Non-pigmented ciliary epithelial cell (primary cell): ENCODE measurements at regions not wholly inside any gene's neighbourhood (a gene's known extent, or its start where the extent isn't known, plus 50 kb on each side); places are given as distances from the start of the nearest gene placed in this dataset.

Experiments used
- DNase-seq: peaks from one replicate; pipeline ENCODE4 v3.0.0-alpha.2; 2010; ENCODE audit warnings: low read depth

DNA sequence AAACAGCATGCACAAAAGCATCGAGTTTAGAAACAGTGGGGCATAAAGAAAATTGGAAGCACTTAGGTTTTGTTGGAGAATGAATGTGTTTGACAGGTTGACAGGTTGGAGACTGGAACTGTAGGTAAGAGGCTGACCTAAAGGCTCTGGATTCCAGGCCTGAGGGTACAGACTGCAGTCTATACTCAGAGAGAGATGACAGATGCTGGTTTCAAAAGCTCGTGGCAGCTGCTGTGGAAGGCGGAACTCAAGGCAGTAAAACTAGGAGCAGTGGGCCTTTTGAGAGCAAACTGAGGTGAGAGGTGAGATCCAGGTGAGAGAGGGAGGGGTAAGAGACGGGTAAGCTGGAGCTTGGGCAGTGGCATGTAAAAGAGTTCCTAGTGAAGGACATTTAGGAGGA lies 415.2 kb downstream of the TRIML1 start:
- no peak for DNase-seq

DNA sequence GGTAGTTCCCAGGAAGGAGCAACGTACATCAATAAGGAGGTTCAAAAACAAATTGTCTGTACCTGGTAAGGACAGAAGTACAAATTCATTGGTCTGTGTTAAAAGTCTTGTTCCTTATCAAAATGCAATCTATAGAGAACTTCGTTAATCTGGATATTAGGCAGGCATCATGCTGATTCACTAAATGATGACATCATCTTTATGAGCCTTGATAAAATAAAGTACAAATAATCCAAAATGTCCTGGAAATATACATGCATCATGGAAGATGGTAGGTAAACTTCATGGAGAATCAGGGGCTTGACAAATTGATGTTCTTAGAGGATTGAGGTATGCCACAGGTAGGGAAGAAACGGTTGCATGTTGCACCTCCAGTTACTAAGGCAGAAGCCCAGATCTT lies 433.9 kb downstream of the TRIML1 start:
- DNase-seq: no peak

DNA sequence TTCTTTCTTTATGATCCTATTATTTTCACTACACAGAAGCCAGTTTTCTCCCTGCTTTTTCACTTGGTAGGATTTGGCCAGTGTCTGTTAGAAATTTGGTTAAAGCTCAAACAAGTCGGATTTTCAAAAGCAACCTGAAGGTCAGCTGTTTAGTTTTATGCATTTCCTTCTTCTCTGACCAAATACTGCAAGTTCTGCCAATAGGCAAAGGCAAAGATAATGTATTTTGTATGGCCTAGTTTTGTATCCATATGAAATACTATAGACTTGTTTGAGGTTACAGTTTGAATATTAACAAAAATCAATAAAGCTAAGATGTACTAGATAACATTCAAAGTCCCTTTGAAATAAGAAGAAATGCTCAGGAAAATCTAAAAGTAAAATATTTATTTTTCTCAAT lies 439.4 kb downstream of the TRIML1 start:
- DNase-seq: no peak

DNA sequence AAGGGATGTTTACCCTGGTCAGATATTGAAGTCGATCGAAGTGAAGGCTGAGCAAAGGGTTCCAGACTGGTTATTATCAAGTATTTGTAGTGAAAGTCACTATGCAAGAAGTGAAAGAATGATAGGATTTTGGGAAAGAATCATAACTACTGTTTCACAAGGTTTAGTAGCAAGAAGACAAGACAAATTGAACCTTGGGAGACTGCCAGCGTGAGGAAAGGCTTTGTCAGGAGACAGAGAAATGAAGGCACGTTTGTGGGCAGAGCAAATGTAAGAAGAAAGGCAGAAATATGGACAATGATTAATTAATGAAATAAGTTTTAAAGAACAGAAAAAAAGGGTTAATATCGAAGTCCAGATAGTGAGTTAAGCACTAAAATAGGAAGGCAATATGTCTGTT lies 456.8 kb downstream of the TRIML1 start:
- DNase-seq: no peak

DNA sequence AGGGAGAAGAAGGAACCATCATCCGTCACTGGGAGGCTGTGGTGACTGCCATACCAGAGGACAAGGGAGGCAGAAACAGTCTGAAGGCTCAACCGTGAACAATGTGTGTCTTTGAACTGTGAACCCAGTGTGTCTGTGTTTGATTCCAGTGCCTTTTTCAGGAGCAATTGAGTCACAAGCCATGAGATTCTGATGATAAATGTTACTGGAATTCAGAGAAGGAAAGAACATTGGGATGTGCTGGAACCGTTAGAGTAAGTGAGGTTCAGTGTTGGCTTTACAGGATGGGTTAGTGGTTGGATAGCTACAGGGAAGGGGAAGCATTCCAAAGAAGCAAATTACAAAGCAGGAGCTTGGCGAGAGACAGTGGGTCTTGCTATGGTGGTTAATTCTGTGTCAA lies 464.4 kb downstream of the TRIML1 start:
- no peak for DNase-seq

DNA sequence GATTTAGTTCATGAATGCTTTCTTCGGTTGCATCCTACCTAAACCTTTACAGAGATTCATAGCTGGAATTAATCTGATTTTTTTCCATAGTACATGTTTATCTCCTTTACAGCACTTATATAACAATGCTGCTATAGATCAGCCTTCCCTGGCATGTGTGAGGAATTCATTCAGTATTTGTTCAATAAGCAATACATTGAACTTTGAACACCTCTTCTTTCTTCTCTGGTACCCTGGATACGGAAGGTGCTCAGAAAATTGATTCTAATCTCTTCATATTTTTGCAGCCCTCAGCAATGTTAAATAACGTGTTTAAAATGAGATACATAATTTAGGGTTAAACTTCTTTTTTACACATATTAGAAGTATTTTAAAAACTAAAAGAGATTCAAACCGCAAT lies 467.4 kb downstream of the TRIML1 start:
- DNase-seq: no peak

DNA sequence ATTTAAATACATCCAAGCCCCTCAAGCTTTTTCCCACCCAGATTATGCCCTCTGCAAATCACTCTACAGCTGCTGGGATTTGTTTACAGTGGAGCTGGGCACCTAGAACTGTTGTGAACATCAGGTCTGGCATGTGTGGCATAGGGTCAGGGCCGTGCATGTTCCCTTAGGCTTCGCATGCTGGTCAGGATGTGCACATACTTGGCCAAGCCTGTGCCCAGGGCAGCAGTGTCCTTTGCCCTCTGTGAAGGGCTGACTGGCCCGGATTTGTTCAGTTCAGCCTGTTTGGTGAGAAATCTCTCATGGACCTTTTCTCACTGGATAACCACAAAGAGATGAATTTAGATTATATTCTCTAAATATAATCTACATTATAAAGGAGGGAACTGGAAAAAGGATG lies 471.9 kb downstream of the TRIML1 start:
- no peak for DNase-seq

DNA sequence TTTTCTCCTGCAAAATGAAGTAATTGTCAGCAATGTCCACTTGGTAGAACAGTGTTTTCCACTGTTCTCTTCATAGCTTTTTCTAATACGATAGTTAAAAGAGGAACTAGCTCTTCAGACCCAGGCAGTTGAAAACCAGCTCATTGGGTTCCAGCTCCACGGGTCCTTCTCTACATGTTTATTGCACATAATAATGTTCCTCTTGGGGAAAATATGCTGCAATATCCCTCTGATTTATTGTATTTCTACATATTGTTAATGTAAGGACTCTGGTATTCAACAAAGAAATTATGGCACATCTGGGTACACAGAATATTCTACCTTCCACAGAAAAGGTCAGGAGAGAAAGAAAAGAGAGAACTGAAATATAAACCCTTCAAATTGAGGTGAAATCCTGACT lies 473.4 kb downstream of the TRIML1 start:
- DNase-seq: no peak

DNA sequence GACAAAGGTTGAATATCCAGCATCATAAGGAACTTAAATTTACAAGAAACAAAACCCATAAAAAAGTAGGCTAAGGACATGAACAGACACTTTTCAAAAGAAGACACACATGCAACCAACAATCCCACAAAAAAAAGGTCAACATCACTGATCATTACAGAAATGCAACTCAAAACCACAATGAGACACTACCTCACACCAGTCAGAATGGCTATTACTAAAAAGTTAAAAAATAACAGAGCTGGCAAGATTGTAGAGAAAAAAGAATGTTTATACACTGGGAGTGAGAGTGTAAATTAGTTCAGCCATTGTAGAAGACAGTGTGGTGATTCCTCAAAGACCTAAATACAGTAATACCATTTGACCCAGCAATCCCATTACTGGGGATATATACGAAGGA lies 474.7 kb downstream of the TRIML1 start:
- no peak for DNase-seq

DNA sequence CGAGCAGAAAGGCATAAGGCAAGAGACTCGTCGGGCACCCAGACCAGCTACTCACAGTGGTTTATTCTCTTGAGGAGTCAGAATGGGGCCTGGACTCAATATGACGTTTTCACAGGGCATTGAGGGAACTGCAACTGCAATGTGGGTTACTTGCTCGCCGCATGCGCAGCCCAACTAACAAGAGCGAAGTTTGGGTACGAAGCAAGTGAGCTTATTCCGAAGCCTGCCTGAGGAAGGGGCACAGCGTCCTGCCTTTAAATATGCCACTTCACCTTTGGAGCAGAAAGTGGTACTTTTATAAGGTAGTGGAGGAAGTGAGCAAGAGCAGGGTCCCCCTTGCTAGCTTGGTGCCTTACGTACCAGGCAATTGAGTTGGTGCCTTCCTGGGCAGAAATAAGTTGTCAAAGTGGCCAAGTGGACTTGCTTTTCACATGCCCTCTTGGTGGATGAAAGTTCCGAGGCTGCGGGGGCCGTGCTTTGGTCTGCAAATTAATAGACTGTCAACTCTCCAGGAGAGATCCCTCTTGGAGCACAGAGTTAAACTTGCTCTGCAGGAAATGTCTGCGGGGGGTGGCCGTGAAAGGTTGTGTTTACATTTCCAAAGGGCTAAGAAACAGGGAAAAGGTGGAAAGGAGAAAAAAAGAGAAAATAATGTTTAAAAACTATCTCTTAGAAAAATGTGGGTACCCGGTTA lies 480.4 kb downstream of the TRIML1 start:
- no peak for DNase-seq

DNA sequence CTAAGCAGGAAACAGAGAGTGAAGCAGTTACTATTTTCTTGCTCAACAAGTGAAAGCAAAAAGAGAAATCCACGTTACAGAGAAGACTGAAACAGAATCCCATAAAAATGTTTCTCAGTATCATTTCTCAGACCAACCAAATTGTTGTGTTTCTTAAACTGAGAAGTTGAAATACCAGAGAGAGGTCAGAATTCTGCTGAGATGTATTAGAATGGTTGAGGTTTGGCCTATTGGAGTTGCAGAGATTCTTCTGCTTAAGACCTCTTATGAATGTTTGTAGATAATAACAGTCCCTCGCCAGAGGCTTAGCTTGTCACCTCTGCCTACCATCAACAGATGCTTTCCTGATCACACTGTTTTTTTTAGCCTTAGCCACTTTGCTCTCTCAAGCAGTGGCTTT lies 481.4 kb downstream of the TRIML1 start:
- DNase-seq: no peak

DNA sequence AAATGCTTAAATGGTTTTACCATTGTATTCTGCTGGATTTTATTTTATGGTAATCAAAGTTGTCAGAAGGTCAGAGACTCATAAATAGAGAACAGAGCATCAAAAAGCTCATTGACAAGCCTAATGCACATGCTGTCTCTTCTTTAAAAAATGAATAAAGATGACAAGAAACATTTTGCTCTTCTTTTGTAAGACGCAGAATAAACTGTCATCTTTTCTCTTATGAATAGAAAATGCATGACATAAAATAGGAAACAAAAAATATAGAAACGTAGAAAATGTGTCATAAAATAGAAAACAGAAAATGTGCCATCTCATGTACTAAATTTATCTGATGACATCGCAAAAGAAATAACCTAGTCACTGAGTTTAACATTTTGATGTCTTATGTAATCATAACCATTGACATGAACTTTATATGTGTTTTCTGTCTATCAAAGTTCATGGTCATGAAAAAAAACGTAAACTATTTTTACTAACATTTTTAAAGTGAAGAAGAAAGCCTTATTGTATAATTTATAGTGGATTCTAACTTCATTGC lies 484.1 kb downstream of the TRIML1 start:
- no peak for DNase-seq

DNA sequence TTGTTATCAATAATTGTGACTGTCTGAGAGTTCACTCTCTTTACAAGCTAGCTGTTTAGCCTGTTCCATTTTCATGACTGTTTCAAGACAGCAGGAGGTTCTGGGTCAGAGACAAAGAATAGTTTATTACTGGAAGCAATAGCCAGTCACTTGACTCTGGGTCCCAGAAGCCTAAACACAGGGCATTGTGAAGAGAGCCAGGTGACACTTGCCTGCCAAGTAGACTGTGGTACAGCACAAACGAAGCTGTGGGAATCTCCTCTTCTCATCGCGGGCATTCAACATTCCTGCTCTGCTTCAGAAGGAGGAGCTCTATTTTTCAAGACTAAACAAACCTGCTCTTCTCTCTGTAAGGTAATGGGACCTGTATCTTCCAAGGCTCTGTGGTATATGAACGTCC lies 485.1 kb downstream of the TRIML1 start:
- DNase-seq: no peak

DNA sequence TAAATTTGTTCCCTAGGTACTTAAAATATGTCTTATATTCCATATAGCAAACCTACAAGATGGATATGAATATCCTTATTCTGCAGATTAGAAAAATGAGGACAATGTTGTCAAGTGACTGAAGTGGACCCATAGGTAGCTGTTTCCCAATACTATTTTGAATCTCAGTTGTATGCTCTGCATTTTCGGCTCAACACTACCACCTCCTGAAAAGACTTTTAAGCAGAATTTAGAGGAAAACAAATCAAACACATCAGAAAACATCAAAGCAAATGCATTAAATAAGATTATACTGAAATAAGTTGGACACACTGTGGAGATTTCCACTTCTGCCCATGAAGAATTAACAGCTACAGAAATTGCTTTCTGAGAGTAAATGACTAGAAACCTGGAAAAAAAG lies 488.7 kb downstream of the TRIML1 start:
- no peak for DNase-seq

DNA sequence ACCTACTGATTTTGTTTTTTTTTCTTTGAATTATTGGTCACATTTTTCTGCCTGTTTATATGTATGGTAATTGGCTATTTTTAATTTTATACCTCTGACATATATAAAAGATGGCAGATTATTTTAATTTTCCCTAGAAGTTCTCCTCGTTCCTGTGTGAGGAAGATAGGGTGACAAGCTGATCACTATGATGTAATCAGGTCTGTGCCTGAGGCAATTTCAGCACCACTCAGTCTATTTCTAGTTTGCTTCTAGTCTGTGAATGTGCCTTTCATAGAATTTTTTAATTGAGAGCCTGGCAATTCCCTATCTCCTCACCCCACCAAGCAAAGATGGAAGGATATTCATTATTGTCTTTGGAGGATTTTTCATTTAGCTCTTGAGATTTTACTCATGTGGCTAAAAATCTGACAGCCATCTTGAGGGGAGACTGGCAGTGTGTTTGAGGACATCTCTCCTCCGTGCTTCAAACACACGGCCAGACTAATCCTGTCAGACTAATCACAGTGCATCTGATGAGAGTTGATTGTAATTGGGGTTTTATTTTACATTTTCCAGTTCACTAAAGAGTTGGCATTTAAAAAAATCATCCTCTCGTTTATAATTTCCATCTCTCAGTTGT lies 500.3 kb downstream of the TRIML1 start:
- DNase-seq: no peak

DNA sequence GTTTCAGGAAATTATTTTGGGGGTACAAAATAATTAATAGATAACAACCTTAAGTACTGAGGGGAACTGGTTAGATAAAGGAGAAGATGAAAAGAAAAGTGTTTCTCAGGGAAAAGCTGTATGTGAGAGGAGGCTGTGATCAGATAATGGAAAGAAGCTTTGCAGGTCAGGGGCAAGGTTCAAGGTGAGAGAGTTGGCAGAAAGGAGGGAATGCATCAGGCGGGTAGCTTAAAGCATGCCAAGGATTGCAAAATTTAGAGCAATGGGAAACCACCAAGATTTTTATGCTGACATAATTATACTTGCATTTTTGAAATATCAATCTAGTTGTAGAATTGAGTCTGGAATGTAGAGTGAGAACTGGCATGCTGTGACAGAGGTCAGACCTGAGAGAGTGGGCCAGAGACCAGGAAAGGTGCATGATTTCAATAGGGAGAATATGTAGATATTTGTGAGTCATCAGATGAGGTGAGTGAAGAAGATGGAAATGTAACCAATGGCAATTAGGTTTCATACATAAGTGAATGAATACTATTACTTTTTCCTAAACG lies 508.7 kb downstream of the TRIML1 start:
- DNase-seq: no peak

DNA sequence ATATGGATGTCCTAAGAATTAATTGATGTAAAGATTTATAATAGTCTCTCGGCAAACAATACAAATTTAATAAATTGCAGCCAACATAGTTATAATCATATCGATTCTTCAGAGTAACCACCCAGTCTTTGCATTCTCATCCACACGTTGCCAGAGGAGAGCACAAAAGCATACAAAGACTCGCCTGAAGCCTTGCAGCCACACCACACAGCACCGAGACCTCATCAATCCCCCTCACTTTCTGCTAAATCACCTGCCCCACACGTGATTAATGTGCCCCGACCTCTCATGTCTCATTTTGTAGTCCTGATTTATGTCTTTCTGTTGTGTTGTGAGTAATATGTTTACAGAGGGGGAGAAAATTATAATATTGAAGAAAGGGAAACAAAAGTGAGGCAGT lies 510.4 kb downstream of the TRIML1 start:
- DNase-seq: no peak

DNA sequence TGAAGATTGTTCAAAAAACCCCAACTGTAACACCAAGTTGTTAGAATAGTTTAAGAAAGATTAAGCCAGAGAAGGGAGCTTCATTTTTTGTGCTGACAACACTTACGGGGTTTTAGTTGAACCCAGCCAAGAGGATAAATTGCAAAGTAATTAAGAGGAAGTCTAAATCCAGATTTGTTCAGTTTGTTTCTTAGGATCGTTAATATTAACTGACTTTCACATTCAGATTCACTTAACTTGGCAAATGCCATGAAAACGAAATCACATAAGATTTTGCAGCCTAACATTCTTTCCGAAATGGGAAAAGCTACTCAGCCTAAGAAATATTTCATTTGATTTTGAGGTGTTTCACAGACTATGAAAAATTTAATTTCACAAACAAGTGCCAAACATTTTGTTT lies 511.3 kb downstream of the TRIML1 start:
- no peak for DNase-seq

DNA sequence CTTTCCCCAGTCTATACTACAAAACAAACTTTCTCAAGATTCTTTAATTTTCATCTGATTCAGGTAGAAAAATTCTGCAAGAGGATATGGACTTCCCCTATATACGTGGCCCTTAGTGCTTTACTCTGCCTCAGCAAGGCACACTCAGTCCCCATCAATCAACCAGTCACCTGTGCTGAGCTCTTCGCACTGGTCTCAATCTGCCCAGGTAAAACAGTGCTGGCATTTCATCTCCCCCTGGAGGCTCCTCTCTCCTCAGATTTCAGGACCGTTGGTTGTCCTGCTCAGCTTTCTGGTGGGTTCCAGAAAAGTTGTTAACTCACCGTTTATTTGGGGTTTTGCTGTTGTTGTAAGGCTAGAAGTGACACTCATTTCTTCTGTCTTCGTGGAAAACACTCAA lies 518.1 kb downstream of the TRIML1 start:
- DNase-seq: no peak

DNA sequence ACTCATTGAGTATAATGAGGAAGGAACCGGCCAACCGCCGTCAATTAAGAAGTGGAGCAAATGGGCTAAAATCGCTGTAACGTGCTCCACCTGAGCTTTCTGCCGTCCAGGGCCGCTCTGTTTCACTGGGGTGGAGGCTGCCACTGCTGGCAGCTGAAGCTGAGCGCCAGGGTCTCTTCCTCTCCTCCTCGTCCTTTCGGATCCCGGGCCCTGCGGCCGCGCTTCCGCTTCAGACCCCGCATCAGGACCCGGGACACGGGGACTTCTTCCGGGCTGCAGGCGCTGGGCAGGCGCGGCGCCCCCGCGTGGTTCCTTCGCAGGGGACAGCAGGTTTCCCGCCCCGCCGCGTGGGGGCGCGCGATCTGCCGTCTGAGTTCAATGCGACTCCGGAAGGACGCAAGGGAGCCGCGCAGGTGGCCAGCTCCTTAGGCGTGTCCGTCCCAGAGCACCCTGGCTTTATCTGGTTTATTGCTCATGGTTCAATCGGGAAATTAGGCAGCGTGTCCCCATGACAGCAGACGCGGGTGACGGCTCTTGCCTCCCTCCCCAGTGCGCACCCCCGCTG lies 519.8 kb downstream of the TRIML1 start:
- no peak for DNase-seq

DNA sequence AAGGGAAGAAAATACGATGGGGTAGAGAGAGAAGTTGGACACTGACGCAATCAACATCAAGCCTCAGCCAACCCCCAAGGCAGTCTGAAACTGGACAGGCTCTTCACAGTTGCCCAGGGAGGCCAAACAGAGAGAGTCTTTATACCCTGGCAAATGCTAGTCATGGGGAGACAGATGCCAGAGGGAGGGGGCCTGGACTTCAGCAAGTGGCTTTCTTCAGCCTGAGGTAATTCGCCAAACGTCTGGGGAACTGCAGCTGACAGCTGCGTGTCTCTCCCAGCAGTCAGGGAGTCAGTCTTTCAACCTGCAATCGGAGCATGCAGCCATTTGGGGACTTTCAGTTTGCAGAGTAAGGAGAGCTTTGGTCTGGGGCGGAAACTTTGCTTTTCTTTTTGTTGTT lies 521.6 kb downstream of the TRIML1 start:
- DNase-seq: no peak

DNA sequence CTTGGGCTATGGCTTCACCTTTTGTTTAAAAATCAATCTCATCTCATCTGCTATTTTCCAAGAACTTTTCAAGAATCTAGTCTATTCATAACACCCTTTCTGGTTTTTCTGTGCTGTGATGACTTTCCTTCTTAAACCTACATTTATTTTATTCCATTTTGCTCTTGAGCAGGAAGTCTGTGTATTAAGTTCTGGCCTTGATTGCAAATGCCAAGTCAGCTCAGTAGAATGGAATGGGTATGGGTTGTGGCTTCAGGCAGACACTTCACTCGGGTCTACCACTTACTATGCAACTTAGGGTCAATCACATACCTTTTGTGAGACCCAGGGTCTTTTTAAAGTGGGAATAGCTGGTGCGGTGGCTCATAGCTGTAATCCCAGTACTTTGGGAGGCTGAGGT lies 522.3 kb downstream of the TRIML1 start:
- no peak for DNase-seq

DNA sequence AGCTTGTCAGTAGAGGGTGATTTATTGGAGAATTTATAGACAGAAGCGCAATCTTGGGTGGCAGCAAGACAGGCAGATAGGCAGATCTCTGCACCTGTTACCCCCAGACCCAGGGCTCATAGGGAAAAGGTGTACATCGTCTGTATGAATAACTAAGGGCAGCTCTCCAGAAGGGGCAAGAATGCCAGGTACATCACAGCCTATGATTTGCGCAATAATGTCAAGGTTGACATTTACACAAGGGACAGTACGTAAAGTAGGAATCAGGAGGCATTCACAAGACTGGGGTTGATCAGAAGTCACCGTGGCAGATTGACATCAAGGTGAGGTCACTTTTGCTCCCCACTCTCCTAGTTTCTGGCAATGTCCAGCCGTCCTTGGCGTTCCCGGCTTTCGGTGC lies 524.1 kb downstream of the TRIML1 start:
- DNase-seq: no peak
